HFFc6 (cell line): ENCODE measurements at regions not wholly inside any gene's neighbourhood (a gene's known extent, or its start where the extent isn't known, plus 50 kb on each side); places are given as distances from the start of the nearest gene placed in this dataset.
"Not testable (repeated sequence)": the region's sequence is repeated elsewhere in the genome, so short reads cannot be mapped to it uniquely, and the experiment has no call there.

Experiments used
- DNase-seq: peaks from one replicate; pipeline ENCODE4 v3.0.0-alpha.2; 2018
- H3K27ac Mint-ChIP-seq: 2 replicates; pipeline ENCODE4 v1.8.0; 2020; ENCODE audit warnings: mild to moderate bottlenecking, mixed read lengths
- H3K27me3 Mint-ChIP-seq: 2 replicates; pipeline ENCODE4 v1.8.0; 2021; ENCODE audit warnings: mild to moderate bottlenecking, moderate library complexity, mixed read lengths; ENCODE audit not compliant: insufficient read depth
- H3K36me3 Mint-ChIP-seq: 2 replicates; pipeline ENCODE4 v1.8.0; 2021; ENCODE audit warnings: low read depth, mixed read lengths
- H3K4me1 Mint-ChIP-seq: 2 replicates; pipeline ENCODE4 v1.8.0; 2020; ENCODE audit warnings: low read depth, mixed read lengths
- H3K4me3 Mint-ChIP-seq: 2 replicates; pipeline ENCODE4 v1.8.0; 2020; ENCODE audit warnings: mild to moderate bottlenecking, moderate library complexity, mixed read lengths
- H3K9me3 Mint-ChIP-seq: 2 replicates; pipeline ENCODE4 v1.8.0; 2020; ENCODE audit warnings: mild to moderate bottlenecking, mixed read lengths
- TF ChIP-seq, protein P1 (sequence below): fragments of 200-600 bp; sonication (generic); IDR thresholded peaks from 2 replicates; pipeline ENCODE4 v1.5.0; 2021; ENCODE audit warnings: antibody characterized with exemption, mild to moderate bottlenecking

DNA sequence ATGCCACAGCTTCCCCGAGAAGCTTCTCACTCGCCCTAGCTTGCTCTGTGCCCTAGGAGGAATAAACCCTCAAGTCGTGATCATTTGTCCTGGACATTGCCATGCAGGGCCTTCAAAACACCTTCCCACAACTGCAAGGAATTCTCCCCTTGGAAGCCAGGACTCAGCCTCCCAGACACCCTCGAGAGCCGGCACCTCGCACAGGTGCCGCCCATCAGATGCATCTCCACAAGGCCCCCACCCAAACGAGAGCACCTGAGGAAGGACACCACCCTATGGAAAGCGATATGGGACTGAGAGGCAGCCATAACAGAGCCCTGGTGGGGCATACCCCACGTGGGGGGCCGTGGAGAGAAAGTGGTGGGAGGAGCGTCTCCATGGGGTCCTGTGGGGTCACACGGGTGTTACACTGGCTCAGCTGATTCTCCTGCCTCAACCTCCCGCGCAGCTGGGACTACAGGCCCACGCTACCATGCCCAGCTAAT lies 77.6 kb upstream of the FOXK1 start:
- DNase-seq, result no peak
- no peaks in the 10 kb centered on the region for H3K36me3 Mint-ChIP-seq

DNA sequence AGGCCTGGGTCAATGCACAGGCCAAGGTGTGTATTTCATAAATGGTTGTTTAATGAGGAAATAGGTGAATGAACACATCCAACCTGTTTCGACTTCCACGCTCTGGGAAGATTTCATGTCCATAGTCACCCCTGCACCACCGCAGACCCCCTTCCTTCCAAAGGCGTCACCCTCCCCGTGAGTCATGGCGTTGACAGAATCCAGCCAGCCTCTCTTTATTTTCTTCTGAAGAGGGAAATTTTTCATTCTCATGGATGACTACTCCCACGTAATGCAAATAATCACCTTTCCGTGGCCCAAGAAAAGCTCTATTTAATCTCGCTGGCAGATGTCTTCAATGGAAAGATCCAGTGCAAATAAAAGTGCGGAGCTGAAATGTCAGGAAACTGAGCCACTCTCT lies 75.3 kb upstream of the FOXK1 start:
- DNase-seq, result no peak

More for the DNA sequence above, 77.6 kb upstream of the FOXK1 start:
- Mint-ChIP-seq H3K9me3 (no peaks in the 10 kb centered on the region), H3K4me1 (no peaks in the 10 kb centered on the region), H3K27me3 (no peaks in the 10 kb centered on the region; the same call in 1 of the 2 replicates), H3K27ac (no peak overlapping the region), H3K4me3 (no peak overlapping the region)
- TF ChIP-seq, protein P1, sequence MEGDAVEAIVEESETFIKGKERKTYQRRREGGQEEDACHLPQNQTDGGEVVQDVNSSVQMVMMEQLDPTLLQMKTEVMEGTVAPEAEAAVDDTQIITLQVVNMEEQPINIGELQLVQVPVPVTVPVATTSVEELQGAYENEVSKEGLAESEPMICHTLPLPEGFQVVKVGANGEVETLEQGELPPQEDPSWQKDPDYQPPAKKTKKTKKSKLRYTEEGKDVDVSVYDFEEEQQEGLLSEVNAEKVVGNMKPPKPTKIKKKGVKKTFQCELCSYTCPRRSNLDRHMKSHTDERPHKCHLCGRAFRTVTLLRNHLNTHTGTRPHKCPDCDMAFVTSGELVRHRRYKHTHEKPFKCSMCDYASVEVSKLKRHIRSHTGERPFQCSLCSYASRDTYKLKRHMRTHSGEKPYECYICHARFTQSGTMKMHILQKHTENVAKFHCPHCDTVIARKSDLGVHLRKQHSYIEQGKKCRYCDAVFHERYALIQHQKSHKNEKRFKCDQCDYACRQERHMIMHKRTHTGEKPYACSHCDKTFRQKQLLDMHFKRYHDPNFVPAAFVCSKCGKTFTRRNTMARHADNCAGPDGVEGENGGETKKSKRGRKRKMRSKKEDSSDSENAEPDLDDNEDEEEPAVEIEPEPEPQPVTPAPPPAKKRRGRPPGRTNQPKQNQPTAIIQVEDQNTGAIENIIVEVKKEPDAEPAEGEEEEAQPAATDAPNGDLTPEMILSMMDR, result no peak

DNA sequence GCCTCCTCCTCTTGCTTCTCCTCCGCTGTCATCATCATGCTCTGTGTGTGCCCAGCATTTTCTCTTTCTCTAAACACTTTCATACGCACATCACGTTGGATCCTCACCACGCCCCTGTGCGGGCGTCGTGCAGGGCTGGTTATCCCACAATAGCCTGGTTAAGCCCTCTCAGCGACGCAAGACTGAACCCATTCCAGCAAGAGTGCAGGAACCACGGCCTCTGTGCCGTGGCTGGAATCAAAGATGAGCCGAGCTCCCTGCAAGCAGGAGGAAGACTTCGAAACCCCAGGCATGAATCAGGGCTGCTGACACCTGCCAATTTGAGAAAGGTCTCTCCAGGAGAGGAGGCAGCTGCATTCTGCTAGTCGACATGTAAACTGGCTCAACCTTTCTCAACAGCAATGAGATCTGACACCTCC lies 74.8 kb upstream of the FOXK1 start:
- no peak overlapping the region for H3K4me3 Mint-ChIP-seq
- no peaks in the 10 kb centered on the region for H3K9me3 Mint-ChIP-seq
- no peaks in the 10 kb centered on the region; the same call in 1 of the 2 replicates for H3K27me3 Mint-ChIP-seq
- no peaks in the 10 kb centered on the region for H3K36me3 Mint-ChIP-seq
- no peak overlapping the region for H3K27ac Mint-ChIP-seq
- TF ChIP-seq, protein P1, result no peak
- DNase-seq, result no peak
- H3K4me1 Mint-ChIP-seq, result no peaks in the 10 kb centered on the region

More for the DNA sequence above, 75.3 kb upstream of the FOXK1 start:
- Mint-ChIP-seq H3K27ac (no peak overlapping the region), H3K36me3 (no peaks in the 10 kb centered on the region), H3K4me3 (no peak overlapping the region), H3K27me3 (no peaks in the 10 kb centered on the region; the same call in 1 of the 2 replicates), H3K4me1 (no peaks in the 10 kb centered on the region), H3K9me3 (no peaks in the 10 kb centered on the region)
- TF ChIP-seq, protein P1, result no peak

DNA sequence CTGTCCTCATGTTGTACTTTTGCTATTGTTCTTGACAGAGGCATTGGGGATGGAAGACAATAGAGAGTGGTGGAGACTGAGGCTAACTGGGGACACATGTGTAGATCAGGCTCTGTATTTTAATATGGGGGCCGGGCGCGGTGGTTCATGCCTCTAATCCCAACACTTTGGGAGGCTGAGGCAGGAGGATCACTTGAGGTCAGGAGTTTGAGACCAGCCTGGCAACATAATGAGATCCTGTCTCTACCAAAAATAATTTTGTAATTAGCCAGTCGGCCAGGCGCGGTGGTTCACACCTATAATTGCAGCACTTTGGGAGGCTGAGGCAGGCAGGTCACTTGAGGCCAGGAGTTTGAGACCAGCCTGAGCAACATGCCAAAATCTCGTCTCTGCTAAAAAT lies 72.5 kb upstream of the FOXK1 start:
- H3K4me3 Mint-ChIP-seq, H3K36me3 Mint-ChIP-seq, H3K9me3 Mint-ChIP-seq, H3K27ac Mint-ChIP-seq, DNase-seq, H3K27me3 Mint-ChIP-seq: not testable (repeated sequence)
- peaks cover 13% of the 10 kb centered on the region for H3K4me1 Mint-ChIP-seq

DNA sequence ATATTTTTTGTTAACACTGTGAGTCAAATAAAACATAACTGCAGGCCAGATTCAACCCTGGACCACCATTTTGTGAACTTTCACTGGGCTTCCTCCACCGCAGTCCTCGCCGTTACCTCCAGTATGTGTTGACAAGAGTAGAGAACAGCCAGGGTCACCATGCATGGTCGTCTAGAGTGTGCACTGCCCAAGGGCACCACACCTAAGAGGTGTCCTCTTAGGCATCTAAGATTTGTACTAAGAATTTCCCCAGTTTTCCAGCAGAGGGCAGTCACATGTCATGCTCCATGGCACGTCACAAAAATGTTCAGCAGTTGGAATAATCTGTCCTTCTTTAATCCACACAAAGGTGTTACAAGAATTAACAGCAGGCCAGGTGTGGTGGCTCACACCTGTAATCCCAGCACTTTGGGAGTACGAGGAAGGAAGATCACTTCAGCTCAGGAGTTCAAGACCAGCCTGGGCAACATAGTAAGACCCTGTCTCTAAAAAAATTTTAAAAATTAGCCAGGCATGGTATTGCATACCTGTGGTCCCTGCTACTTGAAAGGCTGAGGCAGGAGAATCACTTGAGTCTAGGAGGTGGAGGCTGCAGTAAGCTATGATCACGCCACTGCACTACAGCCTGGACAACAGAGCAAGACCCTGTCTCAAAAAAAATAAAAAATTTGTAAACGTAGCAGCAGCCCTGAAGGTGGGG lies 71.2 kb upstream of the FOXK1 start:
- peaks cover 13% of the 10 kb centered on the region for H3K4me1 Mint-ChIP-seq
- peaks cover 8% of the 10 kb centered on the region for H3K27me3 Mint-ChIP-seq
- TF ChIP-seq, protein P1, result peak; percentile 91
- peak; percentile 62 for DNase-seq
- H3K9me3 Mint-ChIP-seq, result no peaks in the 10 kb centered on the region
- no peaks in the 10 kb centered on the region for H3K36me3 Mint-ChIP-seq
- H3K27ac Mint-ChIP-seq, result no peak overlapping the region
- H3K4me3 Mint-ChIP-seq, result no peak overlapping the region

DNA sequence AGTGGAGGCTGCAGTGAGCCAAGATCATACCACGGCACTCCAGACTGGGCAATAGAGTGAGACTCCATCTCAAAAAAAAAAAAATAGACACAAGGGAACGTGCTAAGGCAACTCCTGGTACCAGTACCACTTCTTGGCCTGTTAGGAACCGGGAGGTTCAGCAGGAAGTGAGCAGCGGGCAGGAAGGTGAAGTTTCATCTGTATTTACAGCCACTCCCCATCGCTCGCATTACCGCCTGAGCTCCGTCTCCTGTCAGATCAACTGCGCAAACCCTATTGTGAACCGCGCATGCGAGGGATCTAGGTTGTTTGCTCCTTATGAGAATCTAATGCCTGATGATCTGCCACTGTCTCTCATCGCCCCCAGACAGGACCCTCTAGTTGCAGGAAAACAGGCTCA lies 69.9 kb upstream of the FOXK1 start:
- Mint-ChIP-seq H3K4me1 (peaks cover 13% of the 10 kb centered on the region), H3K27ac (no peak overlapping the region), H3K9me3 (no peaks in the 10 kb centered on the region), H3K36me3 (no peaks in the 10 kb centered on the region), H3K4me3 (no peak overlapping the region), H3K27me3 (peaks cover 8% of the 10 kb centered on the region)
- TF ChIP-seq, protein P1, result no peak
- no peak for DNase-seq
